ENCODE measurements at regions not wholly inside any gene's neighbourhood (a gene's known extent, or its start where the extent isn't known, plus 50 kb on each side); places are given as distances from the start of the nearest gene placed in this dataset.

GRCh38 chr10:4361581-4361980, 464.4 kb upstream of the AKR1E2 start:
- no peak overlapping the region for H3K4me3 ChIP-seq (ENCODE audit: low read length)
- DNase-seq (ENCODE audit: low read depth) = no peak
- TF ChIP-seq CTCF (IDR thresholded peaks at IDR 0.05; ENCODE audit: insufficient read depth, low read depth, low read length, missing control alignments) = no peak

GRCh38 chr10:4359003-4359402, 467.0 kb upstream of the AKR1E2 start:
- H3K4me3 ChIP-seq (ENCODE audit: low read length) = no peak overlapping the region
- TF ChIP-seq CTCF (IDR thresholded peaks at IDR 0.05; ENCODE audit: insufficient read depth, low read depth, low read length, missing control alignments) = peak; percentile 40
- peak; percentile 77 for DNase-seq (ENCODE audit: low read depth)

- H3K4me3 ChIP-seq (ENCODE audit: low read length) = no peak overlapping the region
- peak; percentile 8 for DNase-seq (ENCODE audit: low read depth)
- no peak for TF ChIP-seq CTCF (IDR thresholded peaks at IDR 0.05; ENCODE audit: insufficient read depth, low read depth, low read length, missing control alignments)
These were observed 468.1 kb upstream of the AKR1E2 start for GRCh38 chr10:4357911-4358310.

GRCh38 chr10:4355350-4355749, 470.7 kb upstream of the AKR1E2 start:
- peak; percentile 25 for DNase-seq (ENCODE audit: low read depth)
- no peak overlapping the region for H3K4me3 ChIP-seq (ENCODE audit: low read length)
- TF ChIP-seq CTCF (IDR thresholded peaks at IDR 0.05; ENCODE audit: insufficient read depth, low read depth, low read length, missing control alignments) = no peak

- no peak for TF ChIP-seq CTCF (IDR thresholded peaks at IDR 0.05; ENCODE audit: insufficient read depth, low read depth, low read length, missing control alignments)
- peak; percentile 93 for DNase-seq (ENCODE audit: low read depth)
- H3K4me3 ChIP-seq (ENCODE audit: low read length) = no peak overlapping the region
These were observed 471.6 kb upstream of the AKR1E2 start for GRCh38 chr10:4354382-4354812.

GRCh38 chr10:4353964-4354363, 472.0 kb upstream of the AKR1E2 start:
- TF ChIP-seq CTCF (IDR thresholded peaks at IDR 0.05; ENCODE audit: insufficient read depth, low read depth, low read length, missing control alignments) = no peak
- H3K4me3 ChIP-seq (ENCODE audit: low read length) = no peak overlapping the region
- DNase-seq (ENCODE audit: low read depth) = peak; percentile 65

- DNase-seq (ENCODE audit: low read depth) = peak; percentile 7
- no peak for TF ChIP-seq CTCF (IDR thresholded peaks at IDR 0.05; ENCODE audit: insufficient read depth, low read depth, low read length, missing control alignments)
- no peak overlapping the region for H3K4me3 ChIP-seq (ENCODE audit: low read length)
These were observed 472.9 kb upstream of the AKR1E2 start for GRCh38 chr10:4353059-4353655.
